NCI-H2196 (cell line): ENCODE measurements at regions not wholly inside any gene's neighbourhood (a gene's known extent, or its start where the extent isn't known, plus 50 kb on each side); places are given as distances from the start of the nearest gene placed in this dataset.
"Not testable (repeated sequence)": the region's sequence is repeated elsewhere in the genome, so short reads cannot be mapped to it uniquely, and the experiment has no call there.

Experiments used
- DNase-seq: peaks from one replicate; lab custom pipeline; 2025; ENCODE audit not compliant: unreplicated experiment; lab: John Stamatoyannopoulos, UW

- DNase-seq, result no peak
These were observed 175.2 kb upstream of the ARID1B start for GRCh38 chr6:156602066-156602385.

GRCh38 chr6:156601152-156602065 lies 175.8 kb upstream of the ARID1B start:
- no peak for DNase-seq

GRCh38 chr6:156600678-156601077 lies 176.5 kb upstream of the ARID1B start:
- DNase-seq, result no peak

GRCh38 chr6:156599978-156600590 lies 177.1 kb upstream of the ARID1B start:
- DNase-seq, result no peak

GRCh38 chr6:156599366-156599765 lies 177.8 kb upstream of the ARID1B start:
- DNase-seq, result no peak

GRCh38 chr6:156598855-156599180 lies 178.4 kb upstream of the ARID1B start:
- no peak for DNase-seq

GRCh38 chr6:156598071-156598854 lies 178.9 kb upstream of the ARID1B start:
- no peak for DNase-seq

GRCh38 chr6:156597095-156597494 lies 180.1 kb upstream of the ARID1B start:
- DNase-seq, result no peak

GRCh38 chr6:156595476-156595875 lies 181.7 kb upstream of the ARID1B start:
- DNase-seq, result no peak

- no peak for DNase-seq
These were observed 183.3 kb upstream of the ARID1B start for GRCh38 chr6:156593893-156594292.

GRCh38 chr6:156593127-156593526 lies 184.1 kb upstream of the ARID1B start:
- no peak for DNase-seq

- no peak for DNase-seq
These were observed 186.7 kb upstream of the ARID1B start for GRCh38 chr6:156590482-156590881.

GRCh38 chr6:156589281-156589680 lies 187.9 kb upstream of the ARID1B start:
- no peak for DNase-seq

- no peak for DNase-seq
These were observed 189.4 kb upstream of the ARID1B start for GRCh38 chr6:156587751-156588301.

- DNase-seq, result no peak
These were observed 190.1 kb upstream of the ARID1B start for GRCh38 chr6:156587071-156587470.

GRCh38 chr6:156585859-156586258 lies 191.3 kb upstream of the ARID1B start:
- peak; percentile 1 for DNase-seq

GRCh38 chr6:156584121-156584520 lies 193.1 kb upstream of the ARID1B start:
- not testable (repeated sequence) for DNase-seq

- no peak for DNase-seq
These were observed 194.1 kb upstream of the ARID1B start for GRCh38 chr6:156583083-156583482.

GRCh38 chr6:156582509-156582992 lies 194.6 kb upstream of the ARID1B start:
- DNase-seq, result peak; percentile 43

GRCh38 chr6:156579564-156579963 lies 197.6 kb upstream of the ARID1B start:
- no peak for DNase-seq

GRCh38 chr6:156577749-156578148 lies 199.4 kb upstream of the ARID1B start:
- no peak for DNase-seq
